ENCODE measurements at regions not wholly inside any gene's neighbourhood (a gene's known extent, or its start where the extent isn't known, plus 50 kb on each side); places are given as distances from the start of the nearest gene placed in this dataset.

DNA sequence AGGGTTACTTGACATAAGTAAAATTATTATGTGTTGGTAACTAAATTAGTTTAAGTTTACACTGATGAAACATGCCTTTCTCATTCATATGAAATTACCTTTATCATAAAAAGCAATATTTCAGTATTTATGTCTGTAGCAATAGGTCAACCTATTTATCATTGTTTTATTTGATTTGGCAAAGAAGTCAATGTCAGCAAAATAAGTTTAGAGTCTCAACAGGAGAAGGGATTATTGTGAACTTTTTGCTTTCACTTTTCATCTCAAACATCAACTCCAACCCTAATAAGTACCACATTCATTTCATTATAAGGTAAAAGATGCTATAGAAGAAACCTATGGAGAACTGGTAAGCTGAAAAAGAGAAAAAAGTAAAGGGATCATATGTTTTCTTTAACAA is 1015.4 kb upstream of the ADGRL4 start:
- no peaks in the 10 kb centered on the region for H3K4me1 Mint-ChIP-seq
- H3K27me3 Mint-ChIP-seq (ENCODE audit: insufficient read depth) = no peaks in the 10 kb centered on the region
- Histone ChIP-seq H3K9ac (ENCODE audit: extremely low read depth, low read length, poor library complexity, severe bottlenecking) (no peak overlapping the region), H3K4me3 (ENCODE audit: low read length) (no peak overlapping the region), H3K36me3 (ENCODE audit: control insufficient read depth, insufficient read depth, low read length) (no peaks in the 10 kb centered on the region), H3K27ac (ENCODE audit: low read depth, low read length) (no peak overlapping the region), H3K4me1 (ENCODE audit: control insufficient read depth, insufficient read depth, low read length) (no peaks in the 10 kb centered on the region), H3K27me3 (ENCODE audit: control insufficient read depth, insufficient read depth, low read length, poor library complexity, severe bottlenecking) (no peaks in the 10 kb centered on the region), H3K9me3 (ENCODE audit: control insufficient read depth, low read length) (no peaks in the 10 kb centered on the region)
- no peak for DNase-seq
- no peak overlapping the region for H3K27ac Mint-ChIP-seq
- no peaks in the 10 kb centered on the region for H3K9me3 Mint-ChIP-seq
- no peaks in the 10 kb centered on the region for H3K36me3 Mint-ChIP-seq (ENCODE audit: low read depth)
- TF ChIP-seq CTCF (conservative IDR thresholded peaks at IDR 0.05) = no peak
- H3K4me3 Mint-ChIP-seq = no peak overlapping the region

- no peak for TF ChIP-seq CTCF (conservative IDR thresholded peaks at IDR 0.05)
- Histone ChIP-seq H3K27ac (ENCODE audit: low read depth, low read length) (no peak overlapping the region), H3K4me3 (ENCODE audit: low read length) (no peak overlapping the region), H3K9me3 (ENCODE audit: control insufficient read depth, low read length) (no peaks in the 10 kb centered on the region), H3K36me3 (ENCODE audit: control insufficient read depth, insufficient read depth, low read length) (no peaks in the 10 kb centered on the region), H3K27me3 (ENCODE audit: control insufficient read depth, insufficient read depth, low read length, poor library complexity, severe bottlenecking) (no peaks in the 10 kb centered on the region), H3K9ac (ENCODE audit: extremely low read depth, low read length, poor library complexity, severe bottlenecking) (no peak overlapping the region), H3K4me1 (ENCODE audit: control insufficient read depth, insufficient read depth, low read length) (no peaks in the 10 kb centered on the region)
- H3K27ac Mint-ChIP-seq = no peak overlapping the region
- H3K27me3 Mint-ChIP-seq (ENCODE audit: insufficient read depth) = no peaks in the 10 kb centered on the region
- no peaks in the 10 kb centered on the region for H3K36me3 Mint-ChIP-seq (ENCODE audit: low read depth)
- no peaks in the 10 kb centered on the region for H3K4me1 Mint-ChIP-seq
- DNase-seq = no peak
- H3K4me3 Mint-ChIP-seq = no peak overlapping the region
- WGBS, 2 experiments (ENCODE audit: insufficient coverage in 1 of 2, insufficient read length in 1 of 2) = 89% methylated on average over 3 of the region's 3 CpGs; no CpG with 5 or more reads in 1 of the 2 experiments
- peaks cover 1% of the 10 kb centered on the region for H3K9me3 Mint-ChIP-seq
These were observed 1011.8 kb upstream of the ADGRL4 start for GRCh38 chr1:80018348-80018747.

DNA sequence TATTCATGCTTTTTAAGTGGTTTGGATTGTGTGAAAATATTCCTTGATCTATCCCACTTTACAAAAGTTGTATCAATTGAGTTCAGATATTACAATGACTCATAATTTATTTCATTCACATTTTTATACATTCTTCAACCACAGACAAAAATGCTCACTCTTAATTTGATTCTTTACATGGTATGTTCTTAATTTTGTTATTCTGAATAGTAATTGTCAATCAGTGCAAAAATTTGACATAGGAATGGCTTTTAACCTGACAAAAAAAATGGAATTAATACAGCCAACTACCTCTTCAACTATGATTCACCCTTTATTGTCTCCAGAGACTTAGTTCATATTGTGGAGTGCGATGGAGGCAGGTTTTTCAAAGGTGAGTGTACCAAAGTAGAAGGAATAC is 1002.4 kb upstream of the ADGRL4 start:
- no peak for DNase-seq
- H3K9ac ChIP-seq (ENCODE audit: extremely low read depth, low read length, poor library complexity, severe bottlenecking) = no peak overlapping the region
- no peaks in the 10 kb centered on the region for H3K9me3 ChIP-seq (ENCODE audit: control insufficient read depth, low read length)
- no peaks in the 10 kb centered on the region for H3K27me3 ChIP-seq (ENCODE audit: control insufficient read depth, insufficient read depth, low read length, poor library complexity, severe bottlenecking)
- no peak overlapping the region for H3K4me3 ChIP-seq (ENCODE audit: low read length)
- Mint-ChIP-seq H3K9me3 (peaks cover 1% of the 10 kb centered on the region), H3K27ac (no peak overlapping the region), H3K36me3 (ENCODE audit: low read depth) (no peaks in the 10 kb centered on the region), H3K4me1 (no peaks in the 10 kb centered on the region), H3K4me3 (no peak overlapping the region), H3K27me3 (ENCODE audit: insufficient read depth) (no peaks in the 10 kb centered on the region)
- no peak for TF ChIP-seq CTCF (conservative IDR thresholded peaks at IDR 0.05)
- WGBS, 2 experiments (ENCODE audit: insufficient coverage in 1 of 2, insufficient read length in 1 of 2) = 89% methylated on average over 1 of the region's 1 CpG; no CpG with 5 or more reads in 1 of the 2 experiments
- H3K36me3 ChIP-seq (ENCODE audit: control insufficient read depth, insufficient read depth, low read length) = no peaks in the 10 kb centered on the region
- no peak overlapping the region for H3K27ac ChIP-seq (ENCODE audit: low read depth, low read length)
- H3K4me1 ChIP-seq (ENCODE audit: control insufficient read depth, insufficient read depth, low read length) = no peaks in the 10 kb centered on the region

All from endodermal cell (in vitro differentiated cells).